CD4-positive, alpha-beta T cell (primary cell): ENCODE measurements at regions not wholly inside any gene's neighbourhood (a gene's known extent, or its start where the extent isn't known, plus 50 kb on each side); places are given as distances from the start of the nearest gene placed in this dataset.

Experiments
- ATAC-seq: fragments of 200-7000 bp; cut with Tn5 transposase; one replicate; pipeline ENCODE4 v1.10.0; 2022; ENCODE audit warnings: mild to moderate bottlenecking; ENCODE audit not compliant: poor library complexity
- CTCF ChIA-PET: fragments of 350-600 bp; sonication (Branson Sonifier 250); formaldehyde crosslinking; loops from one replicate; lab custom pipeline; 2021; ENCODE audit warnings: antibody characterized with exemption, inconsistent platforms; lab: Charles Lee
- POLR2A ChIA-PET: fragments of 350-600 bp; sonication (Branson Sonifier 250); formaldehyde crosslinking; loops from one replicate; lab custom pipeline; 2021; ENCODE audit warnings: antibody characterized with exemption, inconsistent platforms; lab: Charles Lee
- DNase-seq, 14 experiments: peaks; one replicate each; pipeline ENCODE4 v3.0.0-alpha.2; 2013 to 2020; ENCODE audit warnings: mixed read lengths in 2 of 14
- H3K27ac ChIP-seq, 2 donors: one replicate each; pipeline versions ENCODE4 v1.5.1 to v1.7.0; 2013; ENCODE audit warnings: low read length in 2 of 2, low read depth in 1 of 2, mild to moderate bottlenecking in 1 of 2
- H3K27me3 ChIP-seq, 2 experiments: 1 replicate in 1 of 2; 2 replicates in 1 of 2; pipeline versions ENCODE4 v1.6.1 to v1.7.0; 2013; ENCODE audit warnings: low read length in 2 of 2, control low read depth in 1 of 2, mild to moderate bottlenecking in 1 of 2, moderate library complexity in 1 of 2; ENCODE audit not compliant: insufficient read depth in 2 of 2, control insufficient read depth in 1 of 2
- H3K36me3 ChIP-seq: one replicate; pipeline ENCODE4 v1.6.1; 2013; ENCODE audit warnings: low read length, control low read depth; ENCODE audit not compliant: insufficient read depth
- H3K4me1 ChIP-seq: one replicate; pipeline ENCODE4 v1.6.1; 2013; ENCODE audit warnings: low read length, control low read depth; ENCODE audit not compliant: insufficient read depth
- H3K4me3 ChIP-seq: one replicate; pipeline ENCODE4 v1.5.1; 2013; ENCODE audit warnings: mild to moderate bottlenecking, low read length, moderate library complexity
- H3K9me3 ChIP-seq, 2 experiments: 1 replicate in 1 of 2; 2 replicates in 1 of 2; pipeline versions ENCODE4 v1.6.1 to v1.7.0; 2013; ENCODE audit warnings: low read length in 2 of 2, mild to moderate bottlenecking in 2 of 2, control low read depth in 1 of 2, moderate library complexity in 1 of 2; ENCODE audit not compliant: control insufficient read depth in 1 of 2, insufficient read depth in 1 of 2
- H3K27ac Mint-ChIP-seq: one replicate; pipeline ENCODE4 v1.8.0; 2020; ENCODE audit warnings: mixed read lengths
- H3K27me3 Mint-ChIP-seq: one replicate; pipeline ENCODE4 v1.8.0; 2021; ENCODE audit warnings: mixed read lengths
- H3K36me3 Mint-ChIP-seq: one replicate; pipeline ENCODE4 v1.8.0; 2021; ENCODE audit warnings: low read depth, mixed read lengths
- H3K4me1 Mint-ChIP-seq: one replicate; pipeline ENCODE4 v1.8.0; 2021; ENCODE audit warnings: low read depth, mixed read lengths
- H3K4me3 Mint-ChIP-seq: one replicate; pipeline ENCODE4 v1.8.0; 2020; ENCODE audit warnings: mild to moderate bottlenecking, mixed read lengths
- H3K9me3 Mint-ChIP-seq: one replicate; pipeline ENCODE4 v1.8.0; 2020; ENCODE audit warnings: mixed read lengths
- CTCF ChIP-seq: fragments of 200-600 bp; IDR thresholded peaks from one replicate; pipeline ENCODE4 v1.8.0; 2022; ENCODE audit warnings: antibody characterized with exemption, mild to moderate bottlenecking
- intact Hi-C, 2 experiments: fragments of 100-400 bp; cut with DNase I in 1 of 2; cut with micrococcal nuclease in 1 of 2; formaldehyde crosslinking; loops; one replicate each; pipeline versions ENCODE4 v1.15.1 to v1.9.0; 2023 to 2025; cut with DNase I, micrococcal nuclease

DNA sequence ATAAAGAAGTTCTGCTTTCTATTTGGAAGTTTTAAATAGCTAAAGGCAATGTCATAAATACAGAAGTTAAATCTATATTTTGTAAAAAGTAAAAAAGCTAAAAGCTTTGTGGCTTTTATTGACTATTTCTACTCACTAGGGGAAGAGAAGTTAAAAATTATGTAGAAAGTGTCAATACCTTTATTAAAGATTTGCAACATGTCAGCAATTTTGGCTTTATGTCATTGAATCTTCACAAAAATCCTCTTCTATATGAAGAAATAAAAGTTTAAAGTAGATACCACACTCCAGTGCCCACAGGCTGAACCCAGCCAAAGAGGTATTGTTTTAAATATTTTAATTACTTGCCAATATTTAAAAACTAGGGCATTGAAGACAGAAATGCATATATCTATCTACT, 160.6 kb upstream of the HSF2 start:
- no peaks in the 10 kb centered on the region for H3K27me3 Mint-ChIP-seq
- Histone ChIP-seq H3K4me3 (no peak overlapping the region), H3K36me3 (no peaks in the 10 kb centered on the region), H3K27ac (no peak overlapping the region), H3K4me1 (no peaks in the 10 kb centered on the region), H3K27me3 (no peaks in the 10 kb centered on the region), H3K9me3 (peaks cover 6 to 14% of the 10 kb centered on the region in 2 experiments)
- H3K4me1 Mint-ChIP-seq, result no peaks in the 10 kb centered on the region
- no peak for TF ChIP-seq CTCF
- H3K36me3 Mint-ChIP-seq, result no peaks in the 10 kb centered on the region
- no peak overlapping the region for H3K4me3 Mint-ChIP-seq
- intact Hi-C loops, result no loop called here
- ChIA-PET CTCF (no interaction called here), POLR2A (no interaction called here)
- ATAC-seq (no peak), DNase-seq (no peak)
- H3K27ac Mint-ChIP-seq, result no peak overlapping the region
- no peaks in the 10 kb centered on the region for H3K9me3 Mint-ChIP-seq

GRCh38 chr6:122246906-122247658, 152.4 kb upstream of the HSF2 start:
- no peaks in the 10 kb centered on the region for H3K36me3 Mint-ChIP-seq
- DNase-seq (no peak), ATAC-seq (no peak)
- intact Hi-C loops, result no loop called here
- Histone ChIP-seq H3K36me3 (no peaks in the 10 kb centered on the region), H3K27me3 (no peaks in the 10 kb centered on the region), H3K27ac (no peak overlapping the region), H3K4me1 (no peaks in the 10 kb centered on the region), H3K9me3 (peaks cover 14 to 27% of the 10 kb centered on the region in 2 experiments), H3K4me3 (no peak overlapping the region)
- no peak overlapping the region for H3K27ac Mint-ChIP-seq
- TF ChIP-seq CTCF, result no peak
- ChIA-PET POLR2A (no interaction called here), CTCF (no interaction called here)
- H3K9me3 Mint-ChIP-seq, result peaks cover 6% of the 10 kb centered on the region
- no peaks in the 10 kb centered on the region for H3K4me1 Mint-ChIP-seq
- H3K27me3 Mint-ChIP-seq, result no peaks in the 10 kb centered on the region
- H3K4me3 Mint-ChIP-seq, result no peak overlapping the region

DNA sequence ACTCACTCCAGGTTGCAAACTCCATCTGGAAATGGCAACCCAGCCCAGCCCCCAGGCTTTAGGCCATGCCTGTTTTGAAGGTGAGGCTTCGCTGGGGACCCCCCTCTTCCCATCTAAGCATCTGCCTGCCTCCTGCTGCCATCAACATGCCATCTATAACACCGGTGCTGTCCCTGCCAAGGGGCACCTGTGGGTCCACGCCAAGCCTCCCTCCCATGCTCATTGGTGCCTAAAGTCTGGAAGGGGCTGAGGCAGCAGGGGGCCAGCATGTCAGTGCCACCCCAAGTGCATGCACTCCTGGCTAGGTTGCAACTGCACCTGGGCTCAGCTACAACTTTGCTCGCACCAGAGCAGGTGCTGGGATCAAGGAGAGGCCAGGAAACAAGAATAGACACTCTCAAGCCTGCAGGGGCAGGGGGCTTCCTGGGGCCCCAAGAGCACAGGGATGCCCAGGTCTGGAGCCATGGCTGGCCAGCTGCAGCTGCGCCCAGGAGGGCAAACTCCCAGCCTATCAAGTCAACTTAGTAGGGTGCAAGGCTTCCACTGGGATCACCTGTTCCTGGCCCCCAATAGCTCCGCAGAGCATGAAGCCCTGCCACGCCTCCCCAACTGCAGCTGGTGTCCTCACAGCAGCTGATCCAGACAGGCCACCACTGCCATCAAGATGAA, 151.3 kb upstream of the HSF2 start:
- DNase-seq (no peak), ATAC-seq (no peak)
- Mint-ChIP-seq H3K36me3 (no peaks in the 10 kb centered on the region), H3K9me3 (peaks cover 6% of the 10 kb centered on the region), H3K4me1 (no peaks in the 10 kb centered on the region), H3K27me3 (no peaks in the 10 kb centered on the region), H3K27ac (no peak overlapping the region), H3K4me3 (no peak overlapping the region)
- ChIA-PET POLR2A (no interaction called here), CTCF (no interaction called here)
- H3K4me1 ChIP-seq, result no peaks in the 10 kb centered on the region
- no peak overlapping the region for H3K4me3 ChIP-seq
- no peaks in the 10 kb centered on the region for H3K36me3 ChIP-seq
- intact Hi-C loops, result no loop called here
- H3K27ac ChIP-seq, result no peak overlapping the region
- peaks cover 6 to 23% of the 10 kb centered on the region in 2 experiments for H3K9me3 ChIP-seq
- TF ChIP-seq CTCF, result no peak
- H3K27me3 ChIP-seq, result no peaks in the 10 kb centered on the region
